IPS-NIHi11 (cell line): ENCODE measurements at regions not wholly inside any gene's neighbourhood (a gene's known extent, or its start where the extent isn't known, plus 50 kb on each side); places are given as distances from the start of the nearest gene placed in this dataset.
A peak's percentile ranks its signal among the peaks of the same experiment; 100 is the strongest.

Experiments used
- DNase-seq: peaks from one replicate; pipeline ENCODE4 v3.0.0; 2012; ENCODE audit warnings: mixed read lengths, low spot score

GRCh38 chr6:82740072-82740471, 325.6 kb downstream of the UBE3D start:
- no peak for DNase-seq

- no peak for DNase-seq
Observed at GRCh38 chr6:82741325-82741995, 324.2 kb downstream of the UBE3D start.

GRCh38 chr6:82741996-82742385, 323.6 kb downstream of the UBE3D start:
- no peak for DNase-seq

GRCh38 chr6:82744286-82745015, 321.2 kb downstream of the UBE3D start:
- no peak for DNase-seq

GRCh38 chr6:82750556-82750955, 315.1 kb downstream of the UBE3D start:
- DNase-seq, result no peak

- no peak for DNase-seq
Observed at GRCh38 chr6:82751718-82752117, 313.9 kb downstream of the UBE3D start.

- DNase-seq, result no peak
Observed at GRCh38 chr6:82761674-82762345, 303.8 kb downstream of the UBE3D start.

- DNase-seq, result no peak
Observed at GRCh38 chr6:82766476-82766875, 299.2 kb downstream of the UBE3D start.

- no peak for DNase-seq
Observed at GRCh38 chr6:82767037-82767436, 298.6 kb downstream of the UBE3D start.

GRCh38 chr6:82767447-82767846, 298.2 kb downstream of the UBE3D start:
- no peak for DNase-seq

GRCh38 chr6:82772851-82773717, 292.6 kb downstream of the UBE3D start:
- DNase-seq, result no peak

- DNase-seq, result no peak
Observed at GRCh38 chr6:82775361-82775760, 290.3 kb downstream of the UBE3D start.

GRCh38 chr6:82775981-82776380, 289.7 kb downstream of the UBE3D start:
- no peak for DNase-seq

GRCh38 chr6:82779041-82779440, 286.6 kb downstream of the UBE3D start:
- DNase-seq, result no peak

- no peak for DNase-seq
Observed at GRCh38 chr6:82780334-82780733, 285.3 kb downstream of the UBE3D start.

- no peak for DNase-seq
Observed at GRCh38 chr6:82781620-82782204, 283.9 kb downstream of the UBE3D start.

GRCh38 chr6:82783587-82784236, 281.9 kb downstream of the UBE3D start:
- DNase-seq, result peak; percentile 60

GRCh38 chr6:82785206-82785605, 280.4 kb downstream of the UBE3D start:
- DNase-seq, result no peak

GRCh38 chr6:82786248-82786647, 279.4 kb downstream of the UBE3D start:
- DNase-seq, result no peak

- no peak for DNase-seq
Observed at GRCh38 chr6:82795940-82796339, 269.7 kb downstream of the UBE3D start.

- no peak for DNase-seq
Observed at GRCh38 chr6:82801083-82801482, 264.6 kb downstream of the UBE3D start.
